Kidney capillary endothelial cell (primary cell): ENCODE measurements at regions not wholly inside any gene's neighbourhood (a gene's known extent, or its start where the extent isn't known, plus 50 kb on each side); places are given as distances from the start of the nearest gene placed in this dataset.
A peak's percentile ranks its signal among the peaks of the same experiment; 100 is the strongest.

ENCODE experiments used
- DNase-seq: peaks from one replicate; pipeline ENCODE4 v3.0.0-alpha.2; 2018; ENCODE audit warnings: low spot score

GRCh38 chr3:98962951-98963350 is 61.5 kb upstream of the DCBLD2 start:
- DNase-seq: no peak

GRCh38 chr3:98962189-98962930 is 60.9 kb upstream of the DCBLD2 start:
- peak; percentile 71 for DNase-seq

- DNase-seq: no peak
Observed at GRCh38 chr3:98961161-98962155, 60.0 kb upstream of the DCBLD2 start.

GRCh38 chr3:98957681-98958080 is 56.2 kb upstream of the DCBLD2 start:
- no peak for DNase-seq

- DNase-seq: no peak
Observed at GRCh38 chr3:98956008-98956407, 54.5 kb upstream of the DCBLD2 start.

GRCh38 chr3:98954791-98955604 is 53.5 kb upstream of the DCBLD2 start:
- DNase-seq: no peak

GRCh38 chr3:98954242-98954641 is 52.7 kb upstream of the DCBLD2 start:
- DNase-seq: no peak

GRCh38 chr3:98952404-98952803 is 50.9 kb upstream of the DCBLD2 start:
- DNase-seq: no peak
